SK-N-SH (cell line): ENCODE measurements at regions not wholly inside any gene's neighbourhood (a gene's known extent, or its start where the extent isn't known, plus 50 kb on each side); places are given as distances from the start of the nearest gene placed in this dataset.

ENCODE experiments used
- CTCF ChIA-PET: fragments of 300-600, 350-600 bp; formaldehyde crosslinking; extraction: SDS; loops from one replicate; lab custom pipeline; 2021; lab: Yijun Ruan, JAX
- POLR2A ChIA-PET: fragments of 350-600 bp; sonication (Branson Sonifier 250); formaldehyde crosslinking; extraction: SDS; loops from one replicate; lab custom pipeline; 2020; ENCODE audit warnings: antibody characterized with exemption, inconsistent platforms; lab: Yijun Ruan, JAX
- DNase-seq: peaks from one replicate; pipeline ENCODE4 v3.0.0; 2012
- H2AFZ ChIP-seq: fragments of 200-600 bp; sonication (generic); 2 replicates; pipeline ENCODE4 v1.8.1; 2016; ENCODE audit warnings: antibody characterized with exemption, mild to moderate bottlenecking, low read depth
- H3F3A ChIP-seq: fragments of 200-600 bp; sonication (generic); replicated peaks from 2 replicates; pipeline ENCODE3; 2016; ENCODE audit warnings: antibody characterized with exemption, mild to moderate bottlenecking; ENCODE audit not compliant: insufficient read depth
- H3K27ac ChIP-seq, 2 experiments: fragments of 200-500 bp in 1 of 2; fragments of 200-600 bp in 1 of 2; sonication (Bioruptor generic) in 1 of 2; sonication (generic), shearing (Covaris generic) in 1 of 2; 2 replicates each; pipeline versions ENCODE4 v1.5.1 to v1.6.1; 2014 to 2016; ENCODE audit warnings: low read depth in 2 of 2, inconsistent platforms in 1 of 2, low read length in 1 of 2, mild to moderate bottlenecking in 1 of 2, mixed read lengths in 1 of 2
- H3K27me3 ChIP-seq: fragments of 200-600 bp; sonication (generic), shearing (Covaris generic); 2 replicates; pipeline ENCODE4 v1.6.1; 2016; ENCODE audit warnings: mixed run types; ENCODE audit not compliant: insufficient read depth
- H3K36me3 ChIP-seq, 2 experiments: fragments of 200-500 bp in 1 of 2; fragments of 200-600 bp in 1 of 2; sonication (Bioruptor generic) in 1 of 2; sonication (generic) in 1 of 2; replicated peaks in 1 of 2; 2 replicates each; pipeline versions ENCODE3 to v1.5.1; 2014 to 2016; ENCODE audit warnings: low read length in 1 of 2, mild to moderate bottlenecking in 1 of 2; ENCODE audit not compliant: insufficient read depth in 2 of 2, control insufficient read depth in 1 of 2
- H3K4me1 ChIP-seq, 2 experiments: fragments of 200-500 bp in 1 of 2; fragments of 200-600 bp in 1 of 2; sonication (Bioruptor generic) in 1 of 2; sonication (generic), shearing (Covaris generic) in 1 of 2; 2 replicates each; pipeline versions ENCODE4 v1.5.1 to v1.6.1; 2014 to 2016; ENCODE audit warnings: low read depth in 1 of 2, low read length in 1 of 2, mixed run types in 1 of 2; ENCODE audit not compliant: insufficient read depth in 2 of 2, control insufficient read depth in 1 of 2
- H3K4me2 ChIP-seq: fragments of 200-600 bp; sonication (generic), shearing (Covaris generic); 2 replicates; pipeline ENCODE4 v1.6.1; 2017; ENCODE audit warnings: mixed run types
- H3K4me3 ChIP-seq, 2 experiments: fragments of 200-500 bp in 1 of 2; fragments of 200-600 bp in 1 of 2; sonication (Bioruptor generic) in 1 of 2; sonication (generic), shearing (Covaris generic) in 1 of 2; 2 replicates each; pipeline versions ENCODE4 v1.5.1 to v1.8.1; 2014 to 2016; ENCODE audit warnings: low read depth in 2 of 2, inconsistent platforms in 1 of 2, low read length in 1 of 2, mild to moderate bottlenecking in 1 of 2, mixed read lengths in 1 of 2, moderate library complexity in 1 of 2
- H3K79me2 ChIP-seq: fragments of 200-600 bp; sonication (generic); 2 replicates; pipeline ENCODE4 v1.8.1; 2017; ENCODE audit warnings: mild to moderate bottlenecking; ENCODE audit not compliant: insufficient read depth
- H3K9ac ChIP-seq: fragments of 200-600 bp; sonication (generic); 2 replicates; pipeline ENCODE4 v1.6.1; 2017; ENCODE audit warnings: mixed run types
- H3K9me2 ChIP-seq: fragments of 200-600 bp; sonication (generic); 2 replicates; pipeline ENCODE4 v1.6.1; 2017; ENCODE audit warnings: mixed run types
- H3K9me3 ChIP-seq: fragments of 200-600 bp; sonication (generic); 2 replicates; pipeline ENCODE4 v1.6.1; 2017; ENCODE audit warnings: mixed run types, mild to moderate bottlenecking, moderate library complexity
- H4K20me1 ChIP-seq: fragments of 200-600 bp; sonication (generic); 2 replicates; pipeline ENCODE4 v1.6.1; 2017; ENCODE audit warnings: mild to moderate bottlenecking, mixed run types; ENCODE audit not compliant: insufficient read depth
- CTCF ChIP-seq: fragments of 200-600 bp; sonication (generic); IDR thresholded peaks from 2 replicates; pipeline ENCODE4 v1.6.1; 2017; ENCODE audit warnings: antibody characterized with exemption, mild to moderate bottlenecking, moderate library complexity
- FOSL2 ChIP-seq: IDR thresholded peaks from 2 replicates; pipeline ENCODE4 v1.4.0; 2012; ENCODE audit warnings: low read depth, mild to moderate bottlenecking, moderate library complexity, borderline replicate concordance
- FOXJ3 ChIP-seq: sonication (generic); formaldehyde crosslinking; IDR thresholded peaks from 2 replicates; pipeline ENCODE4 v1.5.1; 2020; ENCODE audit warnings: mild to moderate bottlenecking, missing genetic modification reagents
- FOXM1 ChIP-seq: IDR thresholded peaks from 2 replicates; pipeline ENCODE4 v1.4.0; 2012; ENCODE audit warnings: low read depth, mild to moderate bottlenecking
- GABPA ChIP-seq: IDR thresholded peaks from 2 replicates; pipeline ENCODE4 v1.4.0; 2012; ENCODE audit warnings: low read depth, mild to moderate bottlenecking
- IRF3 ChIP-seq: fragments of 150-350 bp; IDR thresholded peaks from 2 replicates; pipeline ENCODE4 v1.6.1; 2016; ENCODE audit warnings: mild to moderate bottlenecking, low read depth, low read length
- JUND ChIP-seq: IDR thresholded peaks from 2 replicates; pipeline ENCODE4 v1.4.0; 2012
- MEF2A ChIP-seq: IDR thresholded peaks from 2 replicates; pipeline ENCODE4 v1.4.0; 2012; ENCODE audit warnings: low read depth, borderline replicate concordance
- MXI1 ChIP-seq: IDR thresholded peaks from 2 replicates; pipeline ENCODE4 v1.6.1; 2012; ENCODE audit warnings: mild to moderate bottlenecking, low read depth, low read length, improper control_type of control experiment
- PBX3 ChIP-seq: IDR thresholded peaks from 2 replicates; pipeline ENCODE4; 2012
- POLR2AphosphoS5 ChIP-seq: IDR thresholded peaks from 2 replicates; pipeline ENCODE4 v1.6.1; 2012; ENCODE audit warnings: low read depth, low read length
- RFX5 ChIP-seq: IDR thresholded peaks from 2 replicates; pipeline ENCODE4 v1.6.1; 2012; ENCODE audit warnings: mild to moderate bottlenecking, improper control_type of control experiment, low read length
- USF2 ChIP-seq: fragments of 150-350 bp; IDR thresholded peaks from 2 replicates; pipeline ENCODE4 v1.6.1; 2017; ENCODE audit warnings: antibody characterized with exemption, low read length, low read depth, borderline replicate concordance
- YY1 ChIP-seq: IDR thresholded peaks from 2 replicates; pipeline ENCODE4 v1.4.0; 2012; ENCODE audit warnings: low read depth, mild to moderate bottlenecking
- ZBTB33 ChIP-seq: IDR thresholded peaks from 2 replicates; pipeline ENCODE4 v1.4.0; 2012; ENCODE audit warnings: low read depth, borderline replicate concordance

GRCh38 chr1:82919837-82920236 lies 1079.1 kb downstream of the TTLL7 start:
- Histone ChIP-seq H2AFZ (no peak overlapping the region), H3K36me3 (no peaks in the 10 kb centered on the region), H3K4me3 (no peak overlapping the region), H3K9me3 (no peaks in the 10 kb centered on the region), H3K9ac (no peak overlapping the region), H3K79me2 (no peaks in the 10 kb centered on the region), H3K4me1 (peaks cover 0 to 2% of the 10 kb centered on the region in 2 experiments; a peak in 2 of 4 replicates), H3K27ac (no peak overlapping the region), H3K9me2 (no peaks in the 10 kb centered on the region; the same call in 1 of the 2 replicates), H3K4me2 (peak overlapping the region; percentile 13; the same call in 1 of the 2 replicates), H4K20me1 (no peaks in the 10 kb centered on the region), H3K27me3 (no peaks in the 10 kb centered on the region), H3F3A (peaks cover 3% of the 10 kb centered on the region)
- ChIA-PET CTCF (interaction anchor here (1.8 kb wide), 1 partner anchor 10 kb away, joined by 8 read pairs; no protein-coding TSS in a partner anchor), POLR2A (no interaction called here)
- DNase-seq = no peak
- TF ChIP-seq ZBTB33 (no peak), MXI1 (no peak), POLR2AphosphoS5 (no peak), FOXM1 (no peak), CTCF (no peak), FOSL2 (no peak), JUND (no peak), YY1 (no peak), GABPA (no peak), IRF3 (no peak), MEF2A (no peak), PBX3 (no peak), FOXJ3 (no peak), USF2 (no peak), RFX5 (no peak)
